H1 (cell line): ENCODE measurements at regions not wholly inside any gene's neighbourhood (a gene's known extent, or its start where the extent isn't known, plus 50 kb on each side); places are given as distances from the start of the nearest gene placed in this dataset.

Experiments used
- CTBP2 ChIP-seq: IDR thresholded peaks from 2 replicates; pipeline ENCODE4 v1.7.0; 2011; ENCODE audit warnings: borderline replicate concordance, mild to moderate bottlenecking, moderate library complexity, mixed read lengths, low read length; ENCODE audit not compliant: insufficient read depth, insufficient read length
- MAFK ChIP-seq: IDR thresholded peaks from 2 replicates; pipeline ENCODE4 v1.6.1; 2012; ENCODE audit warnings: low read depth, mild to moderate bottlenecking, improper control_type of control experiment, low read length
- NANOG ChIP-seq: IDR thresholded peaks from 2 replicates; pipeline ENCODE4 v1.6.1; 2011; ENCODE audit warnings: low read length, low read depth, mild to moderate bottlenecking, inconsistent platforms; ENCODE audit not compliant: insufficient read depth, poor library complexity, severe bottlenecking
- SIRT6 ChIP-seq: IDR thresholded peaks from one replicate; pipeline ENCODE4 v1.7.1; 2012; ENCODE audit warnings: low read length, inconsistent platforms
- SUZ12 ChIP-seq: fragments of 200-600 bp; sonication (generic); IDR thresholded peaks from 2 replicates; pipeline ENCODE4 v1.6.1; 2012; ENCODE audit warnings: mild to moderate bottlenecking, inconsistent platforms, low read length, moderate library complexity, mixed read lengths
- TBP ChIP-seq: IDR thresholded peaks from 2 replicates; pipeline ENCODE4 v1.6.1; 2011; ENCODE audit warnings: low read depth, low read length, improper control_type of control experiment
- USF2 ChIP-seq: IDR thresholded peaks from 2 replicates; pipeline ENCODE4 v1.6.1; 2011; ENCODE audit warnings: low read length, improper control_type of control experiment

GRCh38 chrY:19317271-19317987 lies 427.1 kb downstream of the KDM5D start (continued):
- TF ChIP-seq NANOG (no peak), CTBP2 (no peak), TBP (no peak), MAFK (no peak), SUZ12 (no peak), USF2 (no peak), SIRT6 (no peak)
